Gastrocnemius medialis (tissue), 4 donors: ENCODE measurements at regions not wholly inside any gene's neighbourhood (a gene's known extent, or its start where the extent isn't known, plus 50 kb on each side); places are given as distances from the start of the nearest gene placed in this dataset.

Experiments
- POLR2A ChIP-seq, 2 donors: fragments of 450-650 bp; IDR thresholded peaks; one replicate each; pipeline ENCODE4 v1.6.1; 2017; ENCODE audit warnings: antibody characterized with exemption in 2 of 2, mild to moderate bottlenecking in 2 of 2, moderate library complexity in 2 of 2
- TF ChIP-seq, protein P1 (sequence below), 5 experiments: fragments of 450-650 bp in 3 of 5; fragments of 200-600 bp in 2 of 5; sonication (generic) in 2 of 5; IDR thresholded peaks in 4 of 5; conservative IDR thresholded peaks in 1 of 5; 1 replicate in 4 of 5; 2 replicates in 1 of 5; pipeline ENCODE4 v1.5.1; 2016 to 2019; ENCODE audit warnings: antibody characterized with exemption in 5 of 5, mild to moderate bottlenecking in 3 of 5, moderate library complexity in 3 of 5

DNA sequence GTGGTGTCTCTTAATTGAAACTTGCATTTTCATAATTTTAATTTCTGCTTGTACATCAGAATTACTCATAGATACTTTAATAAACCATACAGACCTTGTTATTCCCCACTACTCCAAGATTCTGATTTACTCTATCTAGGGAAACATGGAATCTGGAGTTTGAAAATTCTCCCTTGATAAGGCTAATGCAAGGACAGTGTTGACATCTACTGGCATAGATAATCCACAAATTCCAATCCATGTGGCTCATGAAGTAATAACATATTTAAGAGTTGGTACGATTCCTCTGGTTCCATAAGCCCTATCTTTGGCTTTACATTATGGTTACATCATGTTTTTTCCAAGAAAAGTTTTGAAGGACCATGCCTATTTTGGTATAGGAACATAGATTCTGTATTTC lies 759.2 kb downstream of the TLR4 start:
- TF ChIP-seq, protein P1, sequence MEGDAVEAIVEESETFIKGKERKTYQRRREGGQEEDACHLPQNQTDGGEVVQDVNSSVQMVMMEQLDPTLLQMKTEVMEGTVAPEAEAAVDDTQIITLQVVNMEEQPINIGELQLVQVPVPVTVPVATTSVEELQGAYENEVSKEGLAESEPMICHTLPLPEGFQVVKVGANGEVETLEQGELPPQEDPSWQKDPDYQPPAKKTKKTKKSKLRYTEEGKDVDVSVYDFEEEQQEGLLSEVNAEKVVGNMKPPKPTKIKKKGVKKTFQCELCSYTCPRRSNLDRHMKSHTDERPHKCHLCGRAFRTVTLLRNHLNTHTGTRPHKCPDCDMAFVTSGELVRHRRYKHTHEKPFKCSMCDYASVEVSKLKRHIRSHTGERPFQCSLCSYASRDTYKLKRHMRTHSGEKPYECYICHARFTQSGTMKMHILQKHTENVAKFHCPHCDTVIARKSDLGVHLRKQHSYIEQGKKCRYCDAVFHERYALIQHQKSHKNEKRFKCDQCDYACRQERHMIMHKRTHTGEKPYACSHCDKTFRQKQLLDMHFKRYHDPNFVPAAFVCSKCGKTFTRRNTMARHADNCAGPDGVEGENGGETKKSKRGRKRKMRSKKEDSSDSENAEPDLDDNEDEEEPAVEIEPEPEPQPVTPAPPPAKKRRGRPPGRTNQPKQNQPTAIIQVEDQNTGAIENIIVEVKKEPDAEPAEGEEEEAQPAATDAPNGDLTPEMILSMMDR (IDR thresholded peaks at IDR 0.05 in 4 of 5, conservative IDR thresholded peaks at IDR 0.05 in 1 of 5), result no peak
- TF ChIP-seq POLR2A (IDR thresholded peaks at IDR 0.05), result no peak
